ENCODE measurements at regions not wholly inside any gene's neighbourhood (a gene's known extent, or its start where the extent isn't known, plus 50 kb on each side); places are given as distances from the start of the nearest gene placed in this dataset.

DNA sequence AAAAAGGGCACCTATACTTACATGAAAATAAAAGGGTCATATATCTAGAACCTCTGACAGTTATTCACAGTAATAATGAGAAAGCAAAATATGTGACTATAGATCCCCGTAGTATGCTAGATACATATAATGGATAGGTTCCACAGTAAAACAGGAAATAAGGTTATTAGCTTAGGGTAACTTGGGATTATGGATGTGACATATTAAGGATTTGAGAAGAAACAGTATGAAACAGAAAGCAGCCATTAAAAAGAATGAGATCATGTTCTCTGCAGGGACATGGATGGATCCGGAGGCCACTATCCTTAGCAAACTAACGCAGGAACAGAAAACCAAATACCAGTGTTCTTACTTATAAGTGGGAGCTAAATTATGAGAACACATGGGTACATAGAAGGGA, 1547.3 kb downstream of the BRINP3 start:
- Histone ChIP-seq H3K36me3 (ENCODE audit: insufficient read depth, low read length) (no peaks in the 10 kb centered on the region), H3K27ac (ENCODE audit: low read depth, low read length) (no peak overlapping the region), H3K9me3 (ENCODE audit: insufficient read depth, low read depth, low read length) (no peaks in the 10 kb centered on the region), H3K27me3 (ENCODE audit: insufficient read depth, low read length) (no peaks in the 10 kb centered on the region), H3K4me1 (ENCODE audit: insufficient read depth, low read length) (no peaks in the 10 kb centered on the region), H3K9ac (ENCODE audit: low read depth, low read length) (no peak overlapping the region), H3K4me3 (ENCODE audit: low read length) (no peak overlapping the region)
- 98% methylated on average over 3 of the region's 3 CpGs for WGBS

- 98% methylated on average over 1 of the region's 1 CpG for WGBS
- no peaks in the 10 kb centered on the region for H3K36me3 ChIP-seq (ENCODE audit: insufficient read depth, low read length)
- H3K4me3 ChIP-seq (ENCODE audit: low read length), result no peak overlapping the region
- H3K27me3 ChIP-seq (ENCODE audit: insufficient read depth, low read length), result no peaks in the 10 kb centered on the region
- no peaks in the 10 kb centered on the region for H3K9me3 ChIP-seq (ENCODE audit: insufficient read depth, low read depth, low read length)
- no peak overlapping the region for H3K27ac ChIP-seq (ENCODE audit: low read depth, low read length)
- no peaks in the 10 kb centered on the region for H3K4me1 ChIP-seq (ENCODE audit: insufficient read depth, low read length)
- H3K9ac ChIP-seq (ENCODE audit: low read depth, low read length), result no peak overlapping the region
Observed at GRCh38 chr1:188931506-188931905, 1546.2 kb downstream of the BRINP3 start.

DNA sequence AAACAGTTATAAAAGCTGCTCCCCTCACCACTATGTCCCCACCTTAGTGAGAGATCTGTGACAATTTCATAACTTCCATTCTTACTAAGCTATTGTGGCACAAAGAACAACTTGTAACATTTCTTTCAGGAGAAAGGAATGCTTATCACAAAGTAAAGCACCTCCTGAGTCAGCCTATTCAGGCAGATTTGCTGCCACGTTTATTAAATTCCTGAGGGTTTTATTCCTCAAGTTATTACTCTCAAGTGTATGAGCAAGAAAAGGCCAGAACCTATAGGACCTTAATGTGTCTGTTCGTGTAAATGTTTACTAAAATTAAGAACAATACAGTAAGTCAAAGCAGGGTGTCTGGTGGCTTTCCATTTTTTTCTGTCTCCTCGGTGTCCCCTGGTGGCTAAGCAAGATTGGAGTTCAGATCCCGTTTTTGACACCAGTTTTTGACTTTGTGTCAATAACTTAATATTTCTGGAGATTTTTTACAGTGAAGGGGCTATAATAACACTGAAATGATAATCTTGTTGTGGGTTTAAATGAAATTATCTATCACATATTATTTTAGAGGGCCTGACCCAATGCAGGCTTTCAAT, 1539.6 kb downstream of the BRINP3 start:
- no peak overlapping the region for H3K27ac ChIP-seq (ENCODE audit: low read depth, low read length)

DNA sequence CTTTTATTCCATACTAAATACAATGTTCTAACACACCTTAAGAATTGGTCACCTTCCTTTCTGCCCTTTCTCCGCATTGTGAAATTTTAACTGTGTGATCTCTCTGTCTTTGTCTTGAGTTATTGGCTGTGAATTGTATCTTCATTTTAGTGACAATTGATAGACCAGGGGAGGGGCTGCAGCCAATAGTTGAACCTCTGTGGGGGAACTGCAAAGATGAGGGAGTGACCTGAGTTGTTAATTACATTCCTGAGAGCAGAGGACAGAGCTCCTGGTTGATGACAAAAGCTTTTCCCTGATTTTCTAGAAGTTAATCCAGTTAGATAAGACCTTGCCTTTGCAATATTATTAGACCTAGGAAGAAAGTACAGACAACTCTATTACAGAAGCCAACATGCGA, 1535.7 kb downstream of the BRINP3 start:
- no peak overlapping the region for H3K27ac ChIP-seq (ENCODE audit: low read depth, low read length)
- no peaks in the 10 kb centered on the region for H3K9me3 ChIP-seq (ENCODE audit: insufficient read depth, low read depth, low read length)
- 64% methylated on average over 2 of the region's 2 CpGs for WGBS

More for the DNA sequence above, 1539.6 kb downstream of the BRINP3 start:
- Histone ChIP-seq H3K27me3 (ENCODE audit: insufficient read depth, low read length) (no peaks in the 10 kb centered on the region), H3K9me3 (ENCODE audit: insufficient read depth, low read depth, low read length) (no peaks in the 10 kb centered on the region), H3K4me1 (ENCODE audit: insufficient read depth, low read length) (peaks cover 10% of the 10 kb centered on the region; the same call in 1 of the 2 replicates), H3K9ac (ENCODE audit: low read depth, low read length) (no peak overlapping the region), H3K4me3 (ENCODE audit: low read length) (no peak overlapping the region), H3K36me3 (ENCODE audit: insufficient read depth, low read length) (no peaks in the 10 kb centered on the region)
- WGBS, result 49% methylated on average over 4 of the region's 4 CpGs

GRCh38 chr1:188949701-188950100, 1528.0 kb downstream of the BRINP3 start:
- Histone ChIP-seq H3K9me3 (ENCODE audit: insufficient read depth, low read depth, low read length) (no peaks in the 10 kb centered on the region), H3K27ac (ENCODE audit: low read depth, low read length) (no peak overlapping the region), H3K27me3 (ENCODE audit: insufficient read depth, low read length) (no peaks in the 10 kb centered on the region), H3K4me1 (ENCODE audit: insufficient read depth, low read length) (no peaks in the 10 kb centered on the region), H3K4me3 (ENCODE audit: low read length) (no peak overlapping the region), H3K9ac (ENCODE audit: low read depth, low read length) (no peak overlapping the region), H3K36me3 (ENCODE audit: insufficient read depth, low read length) (no peaks in the 10 kb centered on the region)

More for the DNA sequence above, 1535.7 kb downstream of the BRINP3 start:
- no peak overlapping the region for H3K4me3 ChIP-seq (ENCODE audit: low read length)
- no peaks in the 10 kb centered on the region for H3K36me3 ChIP-seq (ENCODE audit: insufficient read depth, low read length)
- no peak overlapping the region for H3K9ac ChIP-seq (ENCODE audit: low read depth, low read length)
- peaks cover 10% of the 10 kb centered on the region; the same call in 1 of the 2 replicates for H3K4me1 ChIP-seq (ENCODE audit: insufficient read depth, low read length)
- no peaks in the 10 kb centered on the region for H3K27me3 ChIP-seq (ENCODE audit: insufficient read depth, low read length)

GRCh38 chr1:188958461-188959115, 1519.1 kb downstream of the BRINP3 start:
- Histone ChIP-seq H3K4me1 (ENCODE audit: insufficient read depth, low read length) (no peaks in the 10 kb centered on the region), H3K27me3 (ENCODE audit: insufficient read depth, low read length) (no peaks in the 10 kb centered on the region)

DNA sequence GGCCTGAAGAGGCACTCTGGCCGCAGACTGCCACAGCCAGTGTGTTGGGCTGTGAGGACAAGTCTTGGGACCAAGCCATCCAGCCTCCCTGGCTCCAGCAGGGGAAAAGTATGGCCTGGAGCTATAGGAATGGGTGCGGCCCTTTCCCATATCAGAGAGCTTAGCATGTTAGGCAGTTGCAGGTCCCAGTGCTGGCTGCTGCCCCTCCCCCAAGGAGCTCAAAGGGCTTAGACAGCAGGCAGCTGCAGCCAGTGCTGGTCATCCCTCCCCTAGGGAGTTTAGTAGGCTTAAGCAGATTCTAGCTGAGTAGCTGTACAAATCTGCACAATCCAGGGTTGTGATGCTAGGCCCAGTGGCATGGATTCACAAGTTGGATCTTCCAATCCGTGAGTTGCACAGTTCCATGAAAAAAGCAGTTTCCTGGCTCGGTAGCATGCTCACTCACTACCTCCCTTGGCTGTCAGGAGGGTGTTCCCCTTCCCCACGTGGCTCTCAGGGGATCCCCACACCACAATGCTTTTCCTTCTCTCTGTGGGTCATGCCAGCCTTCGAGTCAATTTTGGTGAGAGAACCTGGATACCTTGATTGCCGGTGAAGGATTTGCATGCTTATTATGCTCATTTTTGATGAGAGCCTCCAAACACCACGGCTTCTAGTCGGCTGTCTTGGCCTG, 1490.8 kb downstream of the BRINP3 start:
- Histone ChIP-seq H3K4me1 (ENCODE audit: insufficient read depth, low read length) (0 out of 2 replicates have a peak, but pooled peaks cover 2% of the 10 kb centered on the region), H3K9ac (ENCODE audit: low read depth, low read length) (no peak overlapping the region), H3K27me3 (ENCODE audit: insufficient read depth, low read length) (no peaks in the 10 kb centered on the region), H3K9me3 (ENCODE audit: insufficient read depth, low read depth, low read length) (no peaks in the 10 kb centered on the region), H3K4me3 (ENCODE audit: low read length) (no peak overlapping the region), H3K36me3 (ENCODE audit: insufficient read depth, low read length) (no peaks in the 10 kb centered on the region), H3K27ac (ENCODE audit: low read depth, low read length) (no peak overlapping the region)
- 82% methylated on average over 9 of the region's 9 CpGs for WGBS

More at GRCh38 chr1:188958461-188959115, 1519.1 kb downstream of the BRINP3 start:
- Histone ChIP-seq H3K9ac (ENCODE audit: low read depth, low read length) (no peak overlapping the region), H3K4me3 (ENCODE audit: low read length) (no peak overlapping the region), H3K27ac (ENCODE audit: low read depth, low read length) (no peak overlapping the region), H3K9me3 (ENCODE audit: insufficient read depth, low read depth, low read length) (no peaks in the 10 kb centered on the region), H3K36me3 (ENCODE audit: insufficient read depth, low read length) (no peaks in the 10 kb centered on the region)
- 87% methylated on average over 3 of the region's 3 CpGs for WGBS

DNA sequence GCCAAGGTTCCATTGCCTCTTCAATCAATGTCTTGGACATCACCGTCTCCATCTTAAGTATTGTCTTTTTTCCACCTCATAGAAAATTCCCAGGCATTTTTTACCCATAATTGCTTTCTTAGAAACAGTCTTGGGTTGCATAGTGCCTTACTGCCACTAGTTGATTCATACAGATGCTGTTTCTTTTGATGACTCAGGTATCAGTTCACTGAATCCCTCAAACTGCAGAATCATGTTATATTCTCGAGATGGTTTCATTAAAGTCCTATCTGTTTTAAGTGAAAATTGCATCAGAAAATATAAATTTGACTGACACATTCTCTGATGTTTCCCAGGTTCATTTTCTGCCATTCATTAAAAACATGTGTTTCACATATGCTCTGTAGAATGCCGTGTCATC, 1489.1 kb downstream of the BRINP3 start:
- Histone ChIP-seq H3K36me3 (ENCODE audit: insufficient read depth, low read length) (no peaks in the 10 kb centered on the region), H3K4me1 (ENCODE audit: insufficient read depth, low read length) (peaks cover 11% of the 10 kb centered on the region; the same call in 1 of the 2 replicates), H3K9me3 (ENCODE audit: insufficient read depth, low read depth, low read length) (no peaks in the 10 kb centered on the region), H3K9ac (ENCODE audit: low read depth, low read length) (no peak overlapping the region), H3K27ac (ENCODE audit: low read depth, low read length) (no peak overlapping the region), H3K27me3 (ENCODE audit: insufficient read depth, low read length) (no peaks in the 10 kb centered on the region), H3K4me3 (ENCODE audit: low read length) (no peak overlapping the region)
- WGBS, result over 99% methylated on average over 3 of the region's 3 CpGs

- H3K4me3 ChIP-seq (ENCODE audit: low read length), result no peak overlapping the region
- peaks cover 12% of the 10 kb centered on the region; the same call in 1 of the 2 replicates for H3K4me1 ChIP-seq (ENCODE audit: insufficient read depth, low read length)
- no peak overlapping the region for H3K9ac ChIP-seq (ENCODE audit: low read depth, low read length)
- H3K27me3 ChIP-seq (ENCODE audit: insufficient read depth, low read length), result no peaks in the 10 kb centered on the region
- H3K9me3 ChIP-seq (ENCODE audit: insufficient read depth, low read depth, low read length), result no peaks in the 10 kb centered on the region
- 100% methylated on average over 1 of the region's 2 CpGs for WGBS
- no peaks in the 10 kb centered on the region for H3K36me3 ChIP-seq (ENCODE audit: insufficient read depth, low read length)
- H3K27ac ChIP-seq (ENCODE audit: low read depth, low read length), result no peak overlapping the region
Observed at GRCh38 chr1:188991221-188991930, 1486.3 kb downstream of the BRINP3 start.

DNA sequence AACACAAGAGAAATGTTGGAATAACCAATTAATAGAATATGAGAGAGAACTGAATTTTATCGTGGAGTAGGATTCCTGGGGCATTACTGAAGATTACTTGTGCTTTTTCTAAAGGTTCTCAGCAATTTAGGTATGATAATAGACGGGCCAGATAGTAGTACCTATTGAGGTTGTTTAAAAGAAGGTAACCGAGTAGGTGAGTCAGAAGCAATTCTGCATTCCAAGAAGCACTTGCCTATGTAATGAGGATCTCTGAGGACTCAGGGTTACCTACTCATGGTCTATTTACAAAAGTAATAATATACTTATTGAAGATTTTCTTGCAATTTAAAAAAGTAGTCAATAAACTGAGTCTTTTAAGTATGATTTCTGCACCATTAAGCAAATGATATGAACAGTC, 1469.8 kb downstream of the BRINP3 start:
- Histone ChIP-seq H3K27me3 (ENCODE audit: insufficient read depth, low read length) (no peaks in the 10 kb centered on the region), H3K27ac (ENCODE audit: low read depth, low read length) (no peak overlapping the region), H3K4me1 (ENCODE audit: insufficient read depth, low read length) (no peaks in the 10 kb centered on the region), H3K9me3 (ENCODE audit: insufficient read depth, low read depth, low read length) (no peaks in the 10 kb centered on the region), H3K9ac (ENCODE audit: low read depth, low read length) (no peak overlapping the region), H3K4me3 (ENCODE audit: low read length) (no peak overlapping the region), H3K36me3 (ENCODE audit: insufficient read depth, low read length) (no peaks in the 10 kb centered on the region)
- WGBS, result 82% methylated on average over 3 of the region's 3 CpGs

- Histone ChIP-seq H3K27me3 (ENCODE audit: insufficient read depth, low read length) (no peaks in the 10 kb centered on the region), H3K27ac (ENCODE audit: low read depth, low read length) (no peak overlapping the region), H3K4me3 (ENCODE audit: low read length) (no peak overlapping the region), H3K4me1 (ENCODE audit: insufficient read depth, low read length) (no peaks in the 10 kb centered on the region), H3K36me3 (ENCODE audit: insufficient read depth, low read length) (no peaks in the 10 kb centered on the region), H3K9ac (ENCODE audit: low read depth, low read length) (no peak overlapping the region), H3K9me3 (ENCODE audit: insufficient read depth, low read depth, low read length) (no peaks in the 10 kb centered on the region)
- WGBS, result 96% methylated on average over 5 of the region's 5 CpGs
Observed at GRCh38 chr1:189021577-189021976, 1456.1 kb downstream of the BRINP3 start.

Data from HUES64 (cell line).